ENCODE measurements at regions not wholly inside any gene's neighbourhood (a gene's known extent, or its start where the extent isn't known, plus 50 kb on each side); places are given as distances from the start of the nearest gene placed in this dataset.
A peak's percentile ranks its signal among the peaks of the same experiment; 100 is the strongest.
"Not testable (repeated sequence)": the region's sequence is repeated elsewhere in the genome, so short reads cannot be mapped to it uniquely, and the experiment has no call there.

DNA sequence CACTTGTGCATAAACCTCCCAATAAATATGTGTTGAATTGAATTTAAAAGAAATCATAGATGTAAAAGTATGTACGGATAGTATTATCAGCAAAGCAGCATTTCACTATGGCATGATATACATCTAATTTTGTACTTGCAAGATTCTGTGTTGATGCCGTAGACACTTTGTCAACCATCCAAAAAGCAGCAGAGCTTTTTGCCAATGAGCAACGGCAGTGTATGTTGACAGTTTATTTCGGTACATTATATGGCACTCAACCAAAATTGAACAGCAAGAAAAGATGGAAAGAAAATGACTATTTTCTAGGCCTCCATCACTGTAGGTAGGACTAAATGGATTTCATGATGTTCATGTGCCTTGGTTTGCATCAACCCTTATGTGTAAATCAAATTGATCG is 543.7 kb downstream of the DACH1 start:
- Mint-ChIP-seq H3K27me3 (no peaks in the 10 kb centered on the region), H3K4me1 (no peaks in the 10 kb centered on the region), H3K9me3 (peaks cover 4% of the 10 kb centered on the region), H3K4me3 (no peak overlapping the region), H3K27ac (no peak overlapping the region), H3K36me3 (no peaks in the 10 kb centered on the region)
- no peak for DNase-seq

DNA sequence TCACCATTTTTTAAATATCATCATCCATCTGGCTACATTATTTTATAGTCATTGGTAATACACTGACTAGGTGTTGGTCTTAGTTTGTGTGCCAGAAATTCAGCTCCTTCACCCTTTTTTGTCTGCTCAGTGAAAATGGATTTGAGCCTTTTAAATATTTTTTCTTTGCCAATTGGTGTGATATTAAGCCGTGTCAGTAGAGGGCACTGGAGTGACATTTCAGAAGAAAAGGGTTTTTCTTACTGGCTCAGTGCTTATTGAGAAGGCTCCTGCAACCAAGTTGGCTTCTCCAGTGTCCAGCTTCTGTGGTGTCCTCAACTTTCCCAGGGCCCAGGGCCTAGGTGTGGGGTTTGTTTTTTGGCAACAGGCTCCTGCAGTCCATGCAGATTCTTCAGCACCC is 546.6 kb downstream of the DACH1 start:
- Mint-ChIP-seq H3K9me3 (peaks cover 4% of the 10 kb centered on the region), H3K4me1 (no peaks in the 10 kb centered on the region), H3K27me3 (no peaks in the 10 kb centered on the region), H3K27ac (no peak overlapping the region), H3K36me3 (no peaks in the 10 kb centered on the region), H3K4me3 (no peak overlapping the region)
- no peak for DNase-seq

DNA sequence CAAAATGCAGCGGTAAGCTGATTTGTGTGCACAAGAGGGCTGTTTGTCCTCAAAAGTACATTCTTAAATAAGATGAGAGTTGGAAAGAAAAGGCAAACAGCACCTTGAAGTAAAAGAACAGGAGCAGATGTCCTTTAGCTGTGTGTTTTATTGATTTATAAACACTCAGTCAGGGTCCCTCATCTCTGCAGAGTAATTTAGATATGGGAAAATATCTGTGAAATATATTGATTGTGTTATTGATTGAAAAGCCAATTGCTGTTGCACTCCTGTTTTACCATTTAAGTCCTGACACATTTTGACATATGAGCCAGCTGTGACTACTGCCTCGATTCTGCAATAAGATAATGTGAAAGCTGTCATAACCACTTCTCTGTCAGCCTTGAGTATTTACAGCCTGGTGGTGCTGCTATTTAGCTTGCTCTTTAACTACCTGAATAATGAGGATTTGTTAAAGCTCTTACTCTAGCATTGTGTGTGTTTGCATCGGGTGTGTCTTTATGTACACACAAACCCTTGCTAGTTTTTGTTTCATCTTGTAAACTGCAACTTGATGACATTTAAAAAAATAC is 550.1 kb downstream of the DACH1 start:
- H3K4me1 Mint-ChIP-seq, result no peaks in the 10 kb centered on the region
- H3K36me3 Mint-ChIP-seq, result no peaks in the 10 kb centered on the region
- no peak overlapping the region for H3K4me3 Mint-ChIP-seq

DNA sequence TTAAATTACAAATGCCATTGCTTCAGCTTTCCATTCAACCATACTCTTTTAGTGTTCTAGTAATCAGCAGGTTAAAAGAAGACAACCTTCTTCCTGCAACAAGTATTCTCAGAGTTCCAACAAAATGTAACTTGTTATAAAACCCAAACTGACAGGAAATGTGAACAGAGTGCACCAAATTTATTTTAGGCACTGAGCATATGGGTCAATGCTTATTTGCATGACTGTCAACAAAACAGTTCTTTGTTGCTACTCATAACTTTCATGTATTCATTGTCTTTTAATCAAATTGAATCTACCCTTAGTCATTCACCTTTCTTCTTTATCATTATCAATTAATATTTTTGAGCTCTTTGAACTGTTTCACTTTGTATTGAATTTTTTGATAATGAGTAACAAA is 554.1 kb downstream of the DACH1 start:
- H3K27me3 Mint-ChIP-seq, result no peaks in the 10 kb centered on the region
- H3K4me3 Mint-ChIP-seq, result no peak overlapping the region
- no peaks in the 10 kb centered on the region for H3K36me3 Mint-ChIP-seq
- no peaks in the 10 kb centered on the region for H3K9me3 Mint-ChIP-seq
- no peak for DNase-seq
- H3K4me1 Mint-ChIP-seq, result no peaks in the 10 kb centered on the region
- no peak overlapping the region for H3K27ac Mint-ChIP-seq

More for the DNA sequence above, 550.1 kb downstream of the DACH1 start:
- no peak for DNase-seq
- Mint-ChIP-seq H3K27me3 (no peaks in the 10 kb centered on the region), H3K9me3 (peaks cover 4% of the 10 kb centered on the region), H3K27ac (no peak overlapping the region)

DNA sequence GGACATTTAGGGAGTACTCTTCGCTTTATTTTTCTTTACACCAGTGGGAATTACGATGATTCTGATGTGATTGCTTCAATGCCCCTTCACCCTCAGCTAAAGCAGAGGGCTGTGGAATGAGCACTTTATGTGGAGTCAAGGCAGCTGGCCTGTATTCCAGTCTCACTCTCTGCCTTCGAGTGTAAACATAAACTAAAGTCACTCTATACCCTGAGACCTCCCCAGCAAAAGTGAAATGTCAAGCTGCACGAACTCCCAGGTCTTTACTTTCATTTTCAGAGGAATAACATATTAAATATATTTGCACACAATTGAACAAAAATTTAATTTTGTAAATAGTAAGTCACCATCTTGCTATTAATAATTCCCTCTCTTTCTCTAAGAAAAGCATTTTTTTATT is 557.1 kb downstream of the DACH1 start:
- Mint-ChIP-seq H3K36me3 (no peaks in the 10 kb centered on the region), H3K4me3 (no peak overlapping the region), H3K27ac (no peak overlapping the region), H3K9me3 (no peaks in the 10 kb centered on the region), H3K27me3 (no peaks in the 10 kb centered on the region), H3K4me1 (no peaks in the 10 kb centered on the region)
- DNase-seq, result no peak

DNA sequence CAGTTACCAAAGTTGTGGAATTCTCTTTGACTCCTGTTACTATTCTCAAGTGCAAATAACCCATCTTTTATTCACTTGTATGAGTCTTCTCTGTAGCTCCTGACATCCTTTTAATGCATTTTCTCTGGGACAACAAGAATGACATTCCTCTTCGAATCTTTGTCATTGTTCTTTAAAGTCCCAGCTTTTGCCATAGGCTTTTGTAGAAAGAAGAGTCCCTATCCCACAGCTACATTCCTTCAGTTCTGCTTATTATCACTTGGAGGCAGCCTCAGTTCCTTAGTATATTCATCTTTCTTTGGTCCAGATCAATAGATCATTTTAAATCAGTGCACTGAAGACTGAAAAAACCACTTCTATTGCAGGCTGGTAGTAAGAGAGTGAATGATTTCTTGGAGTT is 560.2 kb downstream of the DACH1 start:
- Mint-ChIP-seq H3K36me3 (no peaks in the 10 kb centered on the region), H3K27ac (no peak overlapping the region), H3K4me1 (no peaks in the 10 kb centered on the region), H3K27me3 (no peaks in the 10 kb centered on the region), H3K9me3 (no peaks in the 10 kb centered on the region), H3K4me3 (no peak overlapping the region)
- DNase-seq, result no peak

DNA sequence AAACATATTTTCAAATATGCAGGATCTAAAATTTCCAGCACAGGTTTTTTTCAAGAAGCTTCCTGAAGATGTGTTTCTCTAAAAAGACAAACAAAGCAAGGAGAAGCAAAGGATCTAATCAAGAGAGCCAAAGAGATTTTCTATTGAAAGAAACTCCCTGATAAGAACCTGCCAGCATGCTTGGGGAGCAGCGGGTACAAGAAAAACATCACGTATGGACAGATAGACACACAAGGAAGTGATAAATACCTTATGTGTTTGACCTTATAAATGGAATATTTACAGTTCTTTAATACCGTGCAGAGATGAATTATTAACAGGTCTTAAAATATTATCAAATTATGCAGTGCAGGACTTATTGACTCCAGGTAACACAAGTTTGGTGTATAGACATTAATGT is 562.1 kb downstream of the DACH1 start:
- Mint-ChIP-seq H3K4me1 (no peaks in the 10 kb centered on the region), H3K27ac (no peak overlapping the region), H3K36me3 (no peaks in the 10 kb centered on the region), H3K27me3 (peaks cover 4% of the 10 kb centered on the region), H3K9me3 (no peaks in the 10 kb centered on the region), H3K4me3 (no peak overlapping the region)
- no peak for DNase-seq

DNA sequence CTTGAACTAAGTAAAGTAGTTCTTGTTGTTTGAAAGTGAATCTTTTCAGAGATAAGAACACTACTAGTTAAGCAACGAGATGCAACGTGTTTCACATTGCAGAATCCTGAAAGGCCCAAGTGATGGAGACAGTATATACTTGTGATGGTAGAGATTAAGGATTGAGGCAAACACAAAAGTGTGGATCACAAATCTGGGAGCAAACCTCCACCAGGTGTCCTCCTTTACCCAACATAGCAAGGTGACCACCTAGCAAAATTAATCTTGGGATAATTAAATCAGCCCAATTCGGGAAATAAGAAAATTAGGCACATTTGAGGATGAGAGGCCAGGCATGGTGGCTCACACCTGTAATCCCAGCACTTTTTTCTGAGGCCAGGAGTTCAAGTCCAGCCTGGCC is 563.9 kb downstream of the DACH1 start:
- Mint-ChIP-seq H3K9me3 (no peaks in the 10 kb centered on the region), H3K36me3 (no peaks in the 10 kb centered on the region), H3K27me3 (peaks cover 4% of the 10 kb centered on the region), H3K4me1 (no peaks in the 10 kb centered on the region), H3K4me3 (no peak overlapping the region), H3K27ac (no peak overlapping the region)
- DNase-seq, result no peak

DNA sequence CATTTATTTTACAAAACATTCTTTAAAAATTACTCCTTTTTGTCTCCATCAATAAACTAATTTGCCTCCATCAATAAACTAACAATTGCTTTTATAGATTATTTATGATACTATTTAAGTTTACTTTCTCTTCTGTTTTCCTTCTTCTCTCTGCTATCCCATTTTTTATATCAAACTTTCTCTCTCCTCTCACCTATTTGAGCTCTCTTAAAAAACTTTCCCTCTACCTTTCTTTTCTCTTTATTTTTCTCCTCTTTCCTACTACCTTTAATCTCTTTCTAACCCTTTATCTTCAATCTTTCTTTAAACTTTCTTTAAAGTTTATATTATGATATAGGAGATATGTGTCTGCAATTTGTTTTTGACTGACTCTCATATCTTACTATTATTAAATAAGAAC is 566.4 kb downstream of the DACH1 start:
- DNase-seq, result no peak
- Mint-ChIP-seq H3K36me3 (no peaks in the 10 kb centered on the region), H3K27me3 (peaks cover 8% of the 10 kb centered on the region), H3K4me3 (no peak overlapping the region), H3K9me3 (no peaks in the 10 kb centered on the region), H3K27ac (no peak overlapping the region), H3K4me1 (no peaks in the 10 kb centered on the region)

DNA sequence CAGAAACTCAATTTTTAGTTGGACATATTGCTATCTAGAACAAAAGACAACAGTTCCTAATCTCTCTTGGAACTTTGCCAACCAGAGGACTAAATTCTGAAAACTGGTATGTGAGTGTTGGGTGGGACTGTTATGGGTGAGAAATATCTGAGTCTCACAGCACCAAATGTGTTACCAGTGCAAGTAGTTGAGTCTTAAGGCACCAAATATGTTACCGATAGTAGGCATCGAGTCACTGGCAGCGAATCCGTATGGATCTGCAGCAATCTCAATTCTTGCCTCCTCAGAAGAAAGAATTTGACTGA is 575.2 kb downstream of the DACH1 start:
- peak overlapping the region; percentile 81 for H3K27ac Mint-ChIP-seq
- no peak overlapping the region for H3K4me3 Mint-ChIP-seq
- peaks cover 12% of the 10 kb centered on the region for H3K27me3 Mint-ChIP-seq
- H3K9me3 Mint-ChIP-seq, result peaks cover 5% of the 10 kb centered on the region
- H3K4me1 Mint-ChIP-seq, result peaks cover 11% of the 10 kb centered on the region
- DNase-seq, result no peak
- H3K36me3 Mint-ChIP-seq, result peaks cover 12% of the 10 kb centered on the region

DNA sequence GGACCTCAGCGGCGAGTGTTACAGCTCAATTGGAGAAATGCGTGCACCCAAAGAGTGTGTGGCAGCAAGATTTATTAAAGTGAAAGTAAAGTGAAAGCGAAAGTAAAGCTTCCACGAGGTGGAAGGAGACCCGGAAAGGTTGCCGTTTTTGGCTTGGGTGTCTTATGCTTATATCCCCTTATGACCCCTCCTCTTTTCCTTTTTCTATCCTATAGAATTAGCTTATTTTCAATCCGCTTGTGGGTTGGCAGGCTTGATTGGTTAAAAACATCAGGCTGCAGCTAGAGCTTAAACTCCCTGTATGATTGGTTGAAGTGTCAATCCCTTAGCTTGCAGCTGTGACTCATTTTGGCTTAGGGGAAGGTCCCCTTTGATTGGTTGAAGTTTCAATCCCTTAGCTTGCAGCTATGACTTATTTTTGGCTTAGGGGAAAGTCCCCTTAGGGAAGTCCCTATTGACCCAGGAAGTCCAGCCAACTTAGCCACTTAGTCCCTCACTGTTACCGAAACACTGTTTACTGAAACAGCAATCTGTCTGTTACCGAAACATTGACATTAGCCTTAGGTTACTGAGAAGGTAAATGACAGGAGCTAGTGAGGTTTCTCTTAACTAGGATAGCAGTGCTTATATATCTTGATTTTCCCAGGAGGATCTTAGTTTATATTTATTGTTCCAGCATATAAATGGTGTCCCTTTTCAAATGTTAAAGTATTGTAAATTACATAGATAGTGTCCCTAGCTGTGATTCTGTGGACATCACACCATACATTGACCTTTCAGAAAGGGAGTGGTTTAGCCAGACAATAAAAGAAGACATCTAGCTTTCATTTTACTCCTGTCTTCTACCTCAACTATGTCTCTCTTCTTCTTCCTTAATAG is 575.8 kb downstream of the DACH1 start:
- peaks cover 11% of the 10 kb centered on the region for H3K4me1 Mint-ChIP-seq
- H3K27ac Mint-ChIP-seq, result peak overlapping the region; percentile 81
- peaks cover 17% of the 10 kb centered on the region for H3K27me3 Mint-ChIP-seq
- peaks cover 5% of the 10 kb centered on the region for H3K9me3 Mint-ChIP-seq
- DNase-seq, result peak; percentile 43
- peaks cover 12% of the 10 kb centered on the region for H3K36me3 Mint-ChIP-seq
- peak overlapping the region; percentile 62 for H3K4me3 Mint-ChIP-seq

DNA sequence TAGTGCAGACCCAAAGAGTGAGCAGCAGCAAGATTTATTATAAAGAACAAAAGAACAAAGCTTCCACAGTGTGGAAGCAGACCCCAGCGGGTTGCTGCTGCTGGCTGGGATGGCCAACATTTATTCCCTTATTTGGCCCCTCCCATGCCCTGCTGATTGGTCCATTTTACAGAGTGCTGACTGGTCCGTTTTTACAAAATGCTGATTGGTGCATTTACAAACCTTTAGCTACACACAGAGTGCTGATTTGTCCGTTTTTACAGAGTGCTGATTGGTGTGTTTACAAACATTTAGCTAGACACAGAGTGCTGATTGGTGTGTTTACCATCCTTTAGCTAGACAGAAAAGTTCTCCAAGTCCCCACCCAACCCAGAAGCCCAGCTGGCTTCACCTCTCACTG is 577.0 kb downstream of the DACH1 start:
- H3K4me3 Mint-ChIP-seq, DNase-seq, H3K27ac Mint-ChIP-seq, H3K9me3 Mint-ChIP-seq: not testable (repeated sequence)
- peaks cover 17% of the 10 kb centered on the region for H3K27me3 Mint-ChIP-seq
- peaks cover 12% of the 10 kb centered on the region for H3K36me3 Mint-ChIP-seq
- H3K4me1 Mint-ChIP-seq, result peaks cover 11% of the 10 kb centered on the region

DNA sequence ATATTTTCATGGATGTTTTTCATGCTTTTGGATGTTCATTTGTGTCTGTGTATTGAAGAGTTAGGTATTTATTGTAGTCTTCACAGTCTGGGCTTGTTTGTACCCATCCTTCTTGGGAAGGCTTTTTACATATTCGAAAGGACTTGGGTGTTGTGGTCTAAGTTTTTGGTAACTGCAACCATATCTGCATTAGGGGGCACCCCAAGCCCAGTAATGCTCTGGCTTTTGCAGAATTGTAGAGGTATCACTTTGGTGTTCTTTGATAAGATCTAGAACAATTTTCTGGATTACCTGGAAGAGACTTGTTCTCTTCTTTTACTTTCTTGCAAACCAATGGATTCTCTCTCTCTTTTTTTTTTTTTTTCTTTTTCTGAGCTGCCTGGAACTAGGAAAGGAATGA is 581.3 kb downstream of the DACH1 start:
- Mint-ChIP-seq H3K4me3 (no peak overlapping the region), H3K9me3 (peaks cover 3% of the 10 kb centered on the region), H3K36me3 (peaks cover 7% of the 10 kb centered on the region), H3K4me1 (peaks cover under 1% of the 10 kb centered on the region), H3K27ac (no peak overlapping the region), H3K27me3 (peaks cover 17% of the 10 kb centered on the region)
- no peak for DNase-seq

DNA sequence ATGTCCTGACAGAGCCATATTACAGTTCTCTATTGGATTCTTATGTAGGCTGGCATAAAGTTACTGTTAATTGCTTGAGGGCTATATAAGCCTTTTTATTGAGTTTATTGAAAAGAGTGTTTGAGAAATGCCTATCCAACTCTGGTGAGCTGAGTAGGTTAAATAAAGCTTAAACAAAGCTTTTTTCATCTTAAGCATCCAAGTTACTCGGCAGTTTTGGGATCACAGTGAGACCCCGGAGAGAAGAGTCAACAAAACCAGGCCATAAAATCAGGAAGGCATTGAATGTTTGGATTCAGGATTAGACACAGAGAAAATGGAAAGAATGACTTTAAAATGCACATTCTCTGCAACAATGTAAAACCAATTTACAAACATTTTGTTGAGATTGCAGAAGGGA is 588.5 kb downstream of the DACH1 start:
- H3K4me3 Mint-ChIP-seq, result no peak overlapping the region
- no peaks in the 10 kb centered on the region for H3K27me3 Mint-ChIP-seq
- H3K27ac Mint-ChIP-seq, result no peak overlapping the region
- no peaks in the 10 kb centered on the region for H3K36me3 Mint-ChIP-seq
- DNase-seq, result no peak
- H3K9me3 Mint-ChIP-seq, result no peaks in the 10 kb centered on the region
- H3K4me1 Mint-ChIP-seq, result no peaks in the 10 kb centered on the region

DNA sequence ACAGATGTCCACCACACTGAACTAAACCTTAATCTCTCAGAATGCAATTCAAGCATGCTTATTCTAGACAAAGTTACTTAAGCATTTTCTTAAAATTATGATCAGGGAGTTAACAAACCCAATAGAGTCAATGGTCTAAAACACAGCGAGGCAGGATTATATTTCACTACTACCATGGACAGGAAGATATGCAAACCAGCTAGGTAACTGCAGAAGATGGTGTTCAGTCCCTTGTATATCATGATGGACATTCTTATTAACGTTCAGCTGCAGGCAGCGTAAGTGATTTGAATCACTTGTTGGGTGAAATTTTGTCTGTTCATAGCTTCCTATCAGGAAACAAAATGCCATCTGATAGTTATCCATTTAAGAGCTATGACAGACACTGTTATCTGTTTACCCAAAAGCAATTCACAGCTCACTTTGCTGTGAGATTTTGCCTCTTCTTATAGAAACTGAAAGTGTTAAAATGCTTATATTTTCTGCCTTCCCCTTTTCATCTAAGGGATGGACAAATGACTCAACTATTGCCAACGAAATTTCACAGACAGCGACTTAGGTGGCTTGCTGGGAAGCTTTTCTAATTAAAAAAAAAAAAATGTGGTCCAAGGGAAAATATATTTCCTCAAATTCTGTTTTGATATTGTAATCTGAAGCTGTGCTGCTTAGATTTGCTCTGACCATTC is 591.9 kb downstream of the DACH1 start:
- Mint-ChIP-seq H3K4me1 (no peaks in the 10 kb centered on the region), H3K27ac (no peak overlapping the region), H3K27me3 (no peaks in the 10 kb centered on the region), H3K9me3 (no peaks in the 10 kb centered on the region), H3K36me3 (no peaks in the 10 kb centered on the region), H3K4me3 (no peak overlapping the region)
- no peak for DNase-seq

DNA sequence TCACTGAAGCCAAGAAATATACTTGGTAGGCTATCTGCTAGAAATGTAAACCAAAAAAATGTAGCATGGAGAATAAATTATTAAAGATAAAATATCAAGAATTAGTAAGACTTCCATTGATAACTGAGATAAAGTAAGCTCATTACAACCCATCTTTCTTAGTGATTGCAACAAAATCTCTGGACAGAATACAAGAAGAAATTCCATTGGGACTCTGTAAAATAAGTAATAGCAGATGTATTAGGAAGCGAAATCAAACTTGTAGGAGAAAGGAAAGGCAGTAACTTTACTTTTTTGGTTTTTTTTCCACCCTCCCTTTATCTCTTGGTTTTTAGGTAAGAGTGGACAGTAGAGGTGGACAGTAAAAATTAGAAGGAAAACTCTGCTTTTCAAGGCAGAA is 605.7 kb downstream of the DACH1 start:
- no peaks in the 10 kb centered on the region for H3K27me3 Mint-ChIP-seq
- H3K36me3 Mint-ChIP-seq, result no peaks in the 10 kb centered on the region
- DNase-seq, result no peak
- H3K4me1 Mint-ChIP-seq, result no peaks in the 10 kb centered on the region
- H3K4me3 Mint-ChIP-seq, result no peak overlapping the region
- H3K27ac Mint-ChIP-seq, result no peak overlapping the region
- H3K9me3 Mint-ChIP-seq, result no peaks in the 10 kb centered on the region
